WTC11 (cell line): ENCODE measurements at regions not wholly inside any gene's neighbourhood (a gene's known extent, or its start where the extent isn't known, plus 50 kb on each side); places are given as distances from the start of the nearest gene placed in this dataset.

ENCODE experiments used
- ATAC-seq: fragments of 200-7000 bp; cut with Tn5 transposase; 2 replicates; pipeline ENCODE4 v1.10.0; 2021; ENCODE audit warnings: mild to moderate bottlenecking, moderate library complexity
- CTCF ChIA-PET: fragments of 300-600 bp; sonication (Branson Sonifier 250); formaldehyde crosslinking; loops from one replicate; lab custom pipeline; 2021; ENCODE audit warnings: antibody characterized with exemption; lab: Charles Lee
- POLR2A ChIA-PET: fragments of 350-600 bp; sonication (Branson Sonifier 250); formaldehyde crosslinking; loops from one replicate; lab custom pipeline; 2021; ENCODE audit warnings: antibody characterized with exemption; lab: Charles Lee
- DNase-seq: peaks from one replicate; pipeline ENCODE4 v3.0.0; 2021; ENCODE audit warnings: low spot score
- H3K27ac Mint-ChIP-seq: 2 replicates; pipeline ENCODE4 v1.8.0; 2021; ENCODE audit warnings: mixed read lengths
- H3K27me3 Mint-ChIP-seq: 2 replicates; pipeline ENCODE4 v1.8.0; 2021; ENCODE audit warnings: low read depth, mild to moderate bottlenecking, moderate library complexity, mixed read lengths
- H3K36me3 Mint-ChIP-seq: 2 replicates; pipeline ENCODE4 v1.8.0; 2021; ENCODE audit warnings: mixed read lengths
- H3K4me1 Mint-ChIP-seq: 2 replicates; pipeline ENCODE4 v1.8.0; 2022; ENCODE audit warnings: mixed read lengths
- H3K4me3 Mint-ChIP-seq: 2 replicates; pipeline ENCODE4 v1.8.0; 2021; ENCODE audit warnings: mild to moderate bottlenecking, moderate library complexity, mixed read lengths
- H3K9me3 Mint-ChIP-seq: 2 replicates; pipeline ENCODE4 v1.8.0; 2021; ENCODE audit warnings: mixed read lengths
- EMX1 ChIP-seq: fragments of 250-450 bp; sonication (Bioruptor Pico); IDR thresholded peaks from 2 replicates; pipeline ENCODE4 v1.8.0; 2021; ENCODE audit warnings: mild to moderate bottlenecking
- HMGA2 ChIP-seq: fragments of 250-450 bp; sonication (Bioruptor Pico); IDR thresholded peaks from 2 replicates; pipeline ENCODE4 v1.4.0; 2021; ENCODE audit warnings: mild to moderate bottlenecking, moderate library complexity
- JAZF1 ChIP-seq: fragments of 250-450 bp; sonication (Bioruptor Pico); IDR thresholded peaks from 2 replicates; pipeline ENCODE4 v1.9.0; 2021; ENCODE audit warnings: moderate library complexity, mild to moderate bottlenecking, inconsistent platforms
- JUN ChIP-seq: sonication (generic); formaldehyde crosslinking; IDR thresholded peaks from 2 replicates; pipeline ENCODE4 v1.8.0; 2023; ENCODE audit warnings: mild to moderate bottlenecking, missing genetic modification reagents
- NFE2L1 ChIP-seq: sonication (generic); formaldehyde crosslinking; IDR thresholded peaks from 2 replicates; pipeline ENCODE4 v1.8.1; 2023; ENCODE audit warnings: missing genetic modification reagents
- NR3C1 ChIP-seq: sonication (generic); formaldehyde crosslinking; conservative IDR thresholded peaks from 2 replicates; pipeline ENCODE4 v1.8.1; 2023; ENCODE audit warnings: low read depth, mild to moderate bottlenecking, missing genetic modification reagents
- RORB ChIP-seq: fragments of 250-450 bp; sonication (Bioruptor Pico); IDR thresholded peaks from 2 replicates; pipeline ENCODE4 v1.9.0; 2021; ENCODE audit warnings: mild to moderate bottlenecking
- SMAD3 ChIP-seq: sonication (generic); formaldehyde crosslinking; IDR thresholded peaks from 2 replicates; pipeline ENCODE4 v1.8.0; 2022; ENCODE audit warnings: missing genetic modification reagents, mild to moderate bottlenecking, borderline replicate concordance
- TCF7 ChIP-seq: sonication (generic); formaldehyde crosslinking; IDR thresholded peaks from 2 replicates; pipeline ENCODE4 v1.8.0; 2022; ENCODE audit warnings: mild to moderate bottlenecking, low read depth, missing genetic modification reagents, moderate library complexity
- ZNF232 ChIP-seq: sonication (generic); formaldehyde crosslinking; IDR thresholded peaks from 2 replicates; pipeline ENCODE4 v1.8.0; 2022; ENCODE audit warnings: mild to moderate bottlenecking, missing genetic modification reagents
- TF ChIP-seq, protein P1 (sequence below): fragments of 250-450 bp; sonication (Bioruptor Pico); IDR thresholded peaks from 2 replicates; pipeline ENCODE4 v1.9.0; 2021; ENCODE audit warnings: mild to moderate bottlenecking, borderline replicate concordance
- TF ChIP-seq, protein P2 (sequence below): sonication (generic); formaldehyde crosslinking; IDR thresholded peaks from 2 replicates; pipeline ENCODE4 v1.8.1; 2023; ENCODE audit warnings: mild to moderate bottlenecking, moderate library complexity, missing genetic modification reagents
- TF ChIP-seq, protein P3 (sequence below): sonication (generic); formaldehyde crosslinking; conservative IDR thresholded peaks from 2 replicates; pipeline ENCODE4 v1.8.1; 2023; ENCODE audit warnings: mild to moderate bottlenecking, low read depth, missing genetic modification reagents, moderate library complexity
- TF ChIP-seq, protein P4 (sequence below): sonication (generic); formaldehyde crosslinking; IDR thresholded peaks from 2 replicates; pipeline ENCODE4 v1.8.1; 2022; ENCODE audit warnings: low read depth, missing genetic modification reagents, borderline replicate concordance
- TF ChIP-seq, protein P5 (sequence below): sonication (generic); formaldehyde crosslinking; IDR thresholded peaks from 2 replicates; pipeline ENCODE4 v1.8.1; 2023; ENCODE audit warnings: mild to moderate bottlenecking, missing genetic modification reagents, moderate library complexity
- TF ChIP-seq, protein P6 (sequence below): sonication (generic); formaldehyde crosslinking; IDR thresholded peaks from 2 replicates; pipeline ENCODE4 v1.8.1; 2023; ENCODE audit warnings: mild to moderate bottlenecking, missing genetic modification reagents, moderate library complexity
- TF ChIP-seq, protein P7 (sequence below): sonication (generic); formaldehyde crosslinking; IDR thresholded peaks from 2 replicates; pipeline ENCODE4 v1.8.1; 2022; ENCODE audit warnings: mild to moderate bottlenecking, moderate library complexity, missing genetic modification reagents

DNA sequence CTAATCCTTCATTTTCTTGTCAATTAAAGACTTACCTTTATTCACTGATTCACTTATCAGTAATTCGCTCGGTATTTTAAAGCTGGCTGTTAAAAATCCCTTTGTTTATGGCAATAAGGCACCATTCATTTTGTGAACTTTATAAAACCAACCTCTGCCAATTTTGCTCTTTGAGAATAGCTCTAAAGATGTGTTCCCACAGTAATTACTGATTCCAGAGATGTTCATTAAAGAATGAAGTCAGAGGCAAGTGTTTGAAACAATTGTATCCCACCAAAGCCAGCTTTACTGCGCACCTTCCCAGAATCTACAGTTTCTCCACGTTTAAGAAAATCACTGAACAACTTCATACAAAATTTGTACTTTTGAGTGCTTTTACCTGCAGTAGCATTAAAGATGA is 424.5 kb downstream of the USP25 start (continued):
- TF ChIP-seq, protein P1, sequence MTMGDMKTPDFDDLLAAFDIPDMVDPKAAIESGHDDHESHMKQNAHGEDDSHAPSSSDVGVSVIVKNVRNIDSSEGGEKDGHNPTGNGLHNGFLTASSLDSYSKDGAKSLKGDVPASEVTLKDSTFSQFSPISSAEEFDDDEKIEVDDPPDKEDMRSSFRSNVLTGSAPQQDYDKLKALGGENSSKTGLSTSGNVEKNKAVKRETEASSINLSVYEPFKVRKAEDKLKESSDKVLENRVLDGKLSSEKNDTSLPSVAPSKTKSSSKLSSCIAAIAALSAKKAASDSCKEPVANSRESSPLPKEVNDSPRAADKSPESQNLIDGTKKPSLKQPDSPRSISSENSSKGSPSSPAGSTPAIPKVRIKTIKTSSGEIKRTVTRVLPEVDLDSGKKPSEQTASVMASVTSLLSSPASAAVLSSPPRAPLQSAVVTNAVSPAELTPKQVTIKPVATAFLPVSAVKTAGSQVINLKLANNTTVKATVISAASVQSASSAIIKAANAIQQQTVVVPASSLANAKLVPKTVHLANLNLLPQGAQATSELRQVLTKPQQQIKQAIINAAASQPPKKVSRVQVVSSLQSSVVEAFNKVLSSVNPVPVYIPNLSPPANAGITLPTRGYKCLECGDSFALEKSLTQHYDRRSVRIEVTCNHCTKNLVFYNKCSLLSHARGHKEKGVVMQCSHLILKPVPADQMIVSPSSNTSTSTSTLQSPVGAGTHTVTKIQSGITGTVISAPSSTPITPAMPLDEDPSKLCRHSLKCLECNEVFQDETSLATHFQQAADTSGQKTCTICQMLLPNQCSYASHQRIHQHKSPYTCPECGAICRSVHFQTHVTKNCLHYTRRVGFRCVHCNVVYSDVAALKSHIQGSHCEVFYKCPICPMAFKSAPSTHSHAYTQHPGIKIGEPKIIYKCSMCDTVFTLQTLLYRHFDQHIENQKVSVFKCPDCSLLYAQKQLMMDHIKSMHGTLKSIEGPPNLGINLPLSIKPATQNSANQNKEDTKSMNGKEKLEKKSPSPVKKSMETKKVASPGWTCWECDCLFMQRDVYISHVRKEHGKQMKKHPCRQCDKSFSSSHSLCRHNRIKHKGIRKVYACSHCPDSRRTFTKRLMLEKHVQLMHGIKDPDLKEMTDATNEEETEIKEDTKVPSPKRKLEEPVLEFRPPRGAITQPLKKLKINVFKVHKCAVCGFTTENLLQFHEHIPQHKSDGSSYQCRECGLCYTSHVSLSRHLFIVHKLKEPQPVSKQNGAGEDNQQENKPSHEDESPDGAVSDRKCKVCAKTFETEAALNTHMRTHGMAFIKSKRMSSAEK (CRISPR knock-in tag): no peak
- TF ChIP-seq RORB: no peak
- no peak for TF ChIP-seq JUN (CRISPR knock-in tag)
- no peak for TF ChIP-seq SMAD3 (CRISPR knock-in tag)
- TF ChIP-seq, protein P2, sequence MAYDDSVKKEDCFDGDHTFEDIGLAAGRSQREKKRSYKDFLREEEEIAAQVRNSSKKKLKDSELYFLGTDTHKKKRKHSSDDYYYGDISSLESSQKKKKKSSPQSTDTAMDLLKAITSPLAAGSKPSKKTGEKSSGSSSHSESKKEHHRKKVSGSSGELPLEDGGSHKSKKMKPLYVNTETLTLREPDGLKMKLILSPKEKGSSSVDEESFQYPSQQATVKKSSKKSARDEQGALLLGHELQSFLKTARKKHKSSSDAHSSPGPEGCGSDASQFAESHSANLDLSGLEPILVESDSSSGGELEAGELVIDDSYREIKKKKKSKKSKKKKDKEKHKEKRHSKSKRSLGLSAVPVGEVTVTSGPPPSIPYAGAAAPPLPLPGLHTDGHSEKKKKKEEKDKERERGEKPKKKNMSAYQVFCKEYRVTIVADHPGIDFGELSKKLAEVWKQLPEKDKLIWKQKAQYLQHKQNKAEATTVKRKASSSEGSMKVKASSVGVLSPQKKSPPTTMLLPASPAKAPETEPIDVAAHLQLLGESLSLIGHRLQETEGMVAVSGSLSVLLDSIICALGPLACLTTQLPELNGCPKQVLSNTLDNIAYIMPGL (CRISPR knock-in tag): no peak

DNA sequence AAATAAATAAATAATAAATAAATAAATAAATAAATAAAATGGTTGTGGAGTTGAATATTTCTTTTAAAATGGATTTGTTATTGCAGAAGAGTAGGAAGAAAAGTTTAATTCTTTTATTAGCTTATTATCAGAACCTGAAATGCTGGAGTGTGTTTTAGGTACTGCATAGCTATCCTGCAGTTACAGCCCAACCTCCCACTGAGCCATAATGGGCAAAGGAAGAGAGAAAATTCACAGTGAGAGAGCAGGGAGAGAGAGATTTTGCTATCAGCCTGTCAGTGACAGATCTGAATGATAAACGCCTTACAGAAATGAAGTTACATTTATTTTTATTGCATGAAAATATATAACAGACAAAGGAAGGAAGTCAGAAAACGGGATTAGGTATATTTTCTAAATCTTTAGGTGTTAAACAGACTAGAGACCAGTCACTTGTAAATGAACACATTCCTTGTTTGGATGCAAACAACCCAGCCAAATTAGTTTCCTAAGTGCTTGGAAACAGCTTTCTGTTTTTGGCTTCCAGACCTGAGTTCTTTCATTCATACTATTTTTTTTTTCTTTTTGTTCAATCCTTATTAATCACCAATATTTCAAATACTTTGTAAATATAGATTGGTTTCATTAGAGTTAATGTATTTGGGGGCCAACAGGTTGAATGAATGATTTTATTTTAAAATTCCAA is 425.3 kb downstream of the USP25 start:
- TF ChIP-seq TCF7 (CRISPR knock-in tag): no peak
- TF ChIP-seq HMGA2 (CRISPR knock-in tag): 0 out of 2 replicates have a peak, but pooled peaks have one; percentile 22
- TF ChIP-seq, protein P3, sequence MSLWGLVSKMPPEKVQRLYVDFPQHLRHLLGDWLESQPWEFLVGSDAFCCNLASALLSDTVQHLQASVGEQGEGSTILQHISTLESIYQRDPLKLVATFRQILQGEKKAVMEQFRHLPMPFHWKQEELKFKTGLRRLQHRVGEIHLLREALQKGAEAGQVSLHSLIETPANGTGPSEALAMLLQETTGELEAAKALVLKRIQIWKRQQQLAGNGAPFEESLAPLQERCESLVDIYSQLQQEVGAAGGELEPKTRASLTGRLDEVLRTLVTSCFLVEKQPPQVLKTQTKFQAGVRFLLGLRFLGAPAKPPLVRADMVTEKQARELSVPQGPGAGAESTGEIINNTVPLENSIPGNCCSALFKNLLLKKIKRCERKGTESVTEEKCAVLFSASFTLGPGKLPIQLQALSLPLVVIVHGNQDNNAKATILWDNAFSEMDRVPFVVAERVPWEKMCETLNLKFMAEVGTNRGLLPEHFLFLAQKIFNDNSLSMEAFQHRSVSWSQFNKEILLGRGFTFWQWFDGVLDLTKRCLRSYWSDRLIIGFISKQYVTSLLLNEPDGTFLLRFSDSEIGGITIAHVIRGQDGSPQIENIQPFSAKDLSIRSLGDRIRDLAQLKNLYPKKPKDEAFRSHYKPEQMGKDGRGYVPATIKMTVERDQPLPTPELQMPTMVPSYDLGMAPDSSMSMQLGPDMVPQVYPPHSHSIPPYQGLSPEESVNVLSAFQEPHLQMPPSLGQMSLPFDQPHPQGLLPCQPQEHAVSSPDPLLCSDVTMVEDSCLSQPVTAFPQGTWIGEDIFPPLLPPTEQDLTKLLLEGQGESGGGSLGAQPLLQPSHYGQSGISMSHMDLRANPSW (CRISPR knock-in tag): no peak
- TF ChIP-seq JAZF1 (CRISPR knock-in tag): no peak
- TF ChIP-seq, protein P4, sequence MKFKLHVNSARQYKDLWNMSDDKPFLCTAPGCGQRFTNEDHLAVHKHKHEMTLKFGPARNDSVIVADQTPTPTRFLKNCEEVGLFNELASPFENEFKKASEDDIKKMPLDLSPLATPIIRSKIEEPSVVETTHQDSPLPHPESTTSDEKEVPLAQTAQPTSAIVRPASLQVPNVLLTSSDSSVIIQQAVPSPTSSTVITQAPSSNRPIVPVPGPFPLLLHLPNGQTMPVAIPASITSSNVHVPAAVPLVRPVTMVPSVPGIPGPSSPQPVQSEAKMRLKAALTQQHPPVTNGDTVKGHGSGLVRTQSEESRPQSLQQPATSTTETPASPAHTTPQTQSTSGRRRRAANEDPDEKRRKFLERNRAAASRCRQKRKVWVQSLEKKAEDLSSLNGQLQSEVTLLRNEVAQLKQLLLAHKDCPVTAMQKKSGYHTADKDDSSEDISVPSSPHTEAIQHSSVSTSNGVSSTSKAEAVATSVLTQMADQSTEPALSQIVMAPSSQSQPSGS (CRISPR knock-in tag): no peak
- no peak for DNase-seq
- H3K27ac Mint-ChIP-seq: peak overlapping the region; percentile 93
- ChIA-PET POLR2A (no interaction called here), CTCF (interaction anchor here (1.1 kb wide), 1 partner anchor 39 kb away, joined by 4 read pairs; no protein-coding TSS in a partner anchor)
- no peaks in the 10 kb centered on the region for H3K36me3 Mint-ChIP-seq
- H3K4me3 Mint-ChIP-seq: no peak overlapping the region; the same call in 1 of the 2 replicates
- H3K9me3 Mint-ChIP-seq: no peaks in the 10 kb centered on the region
- no peaks in the 10 kb centered on the region for H3K27me3 Mint-ChIP-seq
- peaks cover 16% of the 10 kb centered on the region for H3K4me1 Mint-ChIP-seq
- ATAC-seq: peak; percentile 81

DNA sequence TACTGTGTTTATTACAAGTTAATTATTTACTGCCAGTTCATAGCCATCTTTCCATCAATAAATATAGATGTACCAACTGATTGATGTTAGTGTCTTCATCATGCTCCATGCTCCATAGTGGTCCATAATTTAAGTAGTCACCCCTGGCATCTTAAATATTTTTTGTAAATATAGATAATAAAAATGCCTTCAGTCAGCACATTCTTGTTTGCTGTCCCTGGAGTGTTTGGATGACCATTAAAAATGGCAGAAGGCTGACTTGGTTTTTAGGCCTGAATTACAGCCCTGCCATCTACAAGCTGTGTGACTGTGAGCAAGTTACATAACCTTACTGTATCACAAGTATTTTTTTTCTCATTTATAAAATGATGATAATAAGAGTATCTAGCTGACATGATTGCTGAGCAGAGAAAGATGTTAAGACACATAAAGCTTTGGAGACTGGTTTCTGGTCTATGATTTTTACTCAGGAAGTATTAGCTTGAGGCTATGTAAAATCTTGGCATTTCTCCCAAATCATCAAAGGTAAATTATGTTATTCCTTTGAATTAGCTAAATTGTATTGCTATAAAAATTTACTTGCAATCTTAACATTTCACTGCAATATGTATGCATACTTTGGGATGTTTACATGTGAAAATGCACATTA is 427.2 kb downstream of the USP25 start:
- CTCF ChIA-PET: no interaction called here
- no peaks in the 10 kb centered on the region for H3K36me3 Mint-ChIP-seq
- no peak for ATAC-seq
- POLR2A ChIA-PET: no interaction called here
- no peaks in the 10 kb centered on the region for H3K9me3 Mint-ChIP-seq
- no peak for TF ChIP-seq EMX1 (CRISPR knock-in tag)
- TF ChIP-seq ZNF232 (CRISPR knock-in tag): no peak
- TF ChIP-seq RORB: no peak
- TF ChIP-seq, protein P5, sequence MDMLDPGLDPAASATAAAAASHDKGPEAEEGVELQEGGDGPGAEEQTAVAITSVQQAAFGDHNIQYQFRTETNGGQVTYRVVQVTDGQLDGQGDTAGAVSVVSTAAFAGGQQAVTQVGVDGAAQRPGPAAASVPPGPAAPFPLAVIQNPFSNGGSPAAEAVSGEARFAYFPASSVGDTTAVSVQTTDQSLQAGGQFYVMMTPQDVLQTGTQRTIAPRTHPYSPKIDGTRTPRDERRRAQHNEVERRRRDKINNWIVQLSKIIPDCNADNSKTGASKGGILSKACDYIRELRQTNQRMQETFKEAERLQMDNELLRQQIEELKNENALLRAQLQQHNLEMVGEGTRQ (CRISPR knock-in tag): no peak
- TF ChIP-seq, protein P6, sequence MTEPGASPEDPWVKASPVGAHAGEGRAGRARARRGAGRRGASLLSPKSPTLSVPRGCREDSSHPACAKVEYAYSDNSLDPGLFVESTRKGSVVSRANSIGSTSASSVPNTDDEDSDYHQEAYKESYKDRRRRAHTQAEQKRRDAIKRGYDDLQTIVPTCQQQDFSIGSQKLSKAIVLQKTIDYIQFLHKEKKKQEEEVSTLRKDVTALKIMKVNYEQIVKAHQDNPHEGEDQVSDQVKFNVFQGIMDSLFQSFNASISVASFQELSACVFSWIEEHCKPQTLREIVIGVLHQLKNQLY: no peak
- TF ChIP-seq, protein P7, sequence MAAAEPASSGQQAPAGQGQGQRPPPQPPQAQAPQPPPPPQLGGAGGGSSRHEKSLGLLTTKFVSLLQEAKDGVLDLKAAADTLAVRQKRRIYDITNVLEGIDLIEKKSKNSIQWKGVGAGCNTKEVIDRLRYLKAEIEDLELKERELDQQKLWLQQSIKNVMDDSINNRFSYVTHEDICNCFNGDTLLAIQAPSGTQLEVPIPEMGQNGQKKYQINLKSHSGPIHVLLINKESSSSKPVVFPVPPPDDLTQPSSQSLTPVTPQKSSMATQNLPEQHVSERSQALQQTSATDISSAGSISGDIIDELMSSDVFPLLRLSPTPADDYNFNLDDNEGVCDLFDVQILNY (CRISPR knock-in tag): no peak
- TF ChIP-seq NR3C1 (CRISPR knock-in tag): no peak
- TF ChIP-seq NFE2L1 (CRISPR knock-in tag): no peak
- no peak for DNase-seq
- H3K4me3 Mint-ChIP-seq: no peak overlapping the region
- no peaks in the 10 kb centered on the region for H3K27me3 Mint-ChIP-seq
- peaks cover 16% of the 10 kb centered on the region for H3K4me1 Mint-ChIP-seq
- H3K27ac Mint-ChIP-seq: no peak overlapping the region
